HFFc6 (cell line): ENCODE measurements at regions not wholly inside any gene's neighbourhood (a gene's known extent, or its start where the extent isn't known, plus 50 kb on each side); places are given as distances from the start of the nearest gene placed in this dataset.

Source experiments
- DNase-seq: peaks from one replicate; pipeline ENCODE4 v3.0.0-alpha.2; 2018
- H3K27ac Mint-ChIP-seq: 2 replicates; pipeline ENCODE4 v1.8.0; 2020; ENCODE audit warnings: mild to moderate bottlenecking, mixed read lengths
- H3K27me3 Mint-ChIP-seq: 2 replicates; pipeline ENCODE4 v1.8.0; 2021; ENCODE audit warnings: mild to moderate bottlenecking, moderate library complexity, mixed read lengths; ENCODE audit not compliant: insufficient read depth
- H3K36me3 Mint-ChIP-seq: 2 replicates; pipeline ENCODE4 v1.8.0; 2021; ENCODE audit warnings: low read depth, mixed read lengths
- H3K4me1 Mint-ChIP-seq: 2 replicates; pipeline ENCODE4 v1.8.0; 2020; ENCODE audit warnings: low read depth, mixed read lengths
- H3K4me3 Mint-ChIP-seq: 2 replicates; pipeline ENCODE4 v1.8.0; 2020; ENCODE audit warnings: mild to moderate bottlenecking, moderate library complexity, mixed read lengths
- H3K9me3 Mint-ChIP-seq: 2 replicates; pipeline ENCODE4 v1.8.0; 2020; ENCODE audit warnings: mild to moderate bottlenecking, mixed read lengths
- TF ChIP-seq, protein P1 (sequence below): fragments of 200-600 bp; sonication (generic); IDR thresholded peaks from 2 replicates; pipeline ENCODE4 v1.5.0; 2021; ENCODE audit warnings: antibody characterized with exemption, mild to moderate bottlenecking

DNA sequence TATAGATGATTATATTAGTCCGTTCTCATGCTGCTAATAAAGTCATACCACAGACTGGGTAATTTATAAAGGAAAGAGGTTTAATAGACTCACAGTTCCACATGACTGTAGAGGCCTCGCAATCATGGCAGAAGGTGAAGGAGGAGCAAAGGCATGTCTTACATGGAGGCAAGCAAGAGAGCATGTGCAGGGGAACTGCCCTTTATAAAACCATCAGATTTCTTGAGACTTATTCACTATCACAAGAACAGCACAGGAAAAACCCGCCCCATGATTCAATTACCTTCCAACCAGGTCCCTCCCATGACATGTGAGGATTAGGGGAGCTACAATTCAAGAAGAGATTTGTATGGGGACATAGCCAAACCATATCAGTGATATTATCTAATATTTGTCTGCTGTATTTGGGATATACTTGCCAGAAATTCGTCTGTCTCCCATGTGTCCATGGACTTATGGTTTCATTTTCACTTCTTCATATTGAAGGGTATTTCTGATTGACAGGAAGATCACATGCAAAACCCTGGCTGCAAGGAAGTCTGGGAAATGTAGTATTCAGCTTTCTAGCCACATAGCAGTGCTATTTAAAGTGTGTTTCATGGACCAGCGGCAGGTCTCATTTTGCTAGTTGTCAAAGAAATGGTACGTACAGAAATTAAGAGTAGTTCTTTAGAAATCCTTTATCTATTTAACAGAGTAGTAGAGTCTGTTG, 50.5 kb upstream of the PAK5 start:
- TF ChIP-seq, protein P1, sequence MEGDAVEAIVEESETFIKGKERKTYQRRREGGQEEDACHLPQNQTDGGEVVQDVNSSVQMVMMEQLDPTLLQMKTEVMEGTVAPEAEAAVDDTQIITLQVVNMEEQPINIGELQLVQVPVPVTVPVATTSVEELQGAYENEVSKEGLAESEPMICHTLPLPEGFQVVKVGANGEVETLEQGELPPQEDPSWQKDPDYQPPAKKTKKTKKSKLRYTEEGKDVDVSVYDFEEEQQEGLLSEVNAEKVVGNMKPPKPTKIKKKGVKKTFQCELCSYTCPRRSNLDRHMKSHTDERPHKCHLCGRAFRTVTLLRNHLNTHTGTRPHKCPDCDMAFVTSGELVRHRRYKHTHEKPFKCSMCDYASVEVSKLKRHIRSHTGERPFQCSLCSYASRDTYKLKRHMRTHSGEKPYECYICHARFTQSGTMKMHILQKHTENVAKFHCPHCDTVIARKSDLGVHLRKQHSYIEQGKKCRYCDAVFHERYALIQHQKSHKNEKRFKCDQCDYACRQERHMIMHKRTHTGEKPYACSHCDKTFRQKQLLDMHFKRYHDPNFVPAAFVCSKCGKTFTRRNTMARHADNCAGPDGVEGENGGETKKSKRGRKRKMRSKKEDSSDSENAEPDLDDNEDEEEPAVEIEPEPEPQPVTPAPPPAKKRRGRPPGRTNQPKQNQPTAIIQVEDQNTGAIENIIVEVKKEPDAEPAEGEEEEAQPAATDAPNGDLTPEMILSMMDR, result no peak
- H3K27me3 Mint-ChIP-seq, result no peaks in the 10 kb centered on the region
- DNase-seq, result no peak
- H3K9me3 Mint-ChIP-seq, result peaks cover 23% of the 10 kb centered on the region; the same call in 1 of the 2 replicates
- no peaks in the 10 kb centered on the region for H3K4me1 Mint-ChIP-seq
- no peak overlapping the region for H3K27ac Mint-ChIP-seq
- H3K4me3 Mint-ChIP-seq, result no peak overlapping the region
- no peaks in the 10 kb centered on the region for H3K36me3 Mint-ChIP-seq
